ENCODE measurements at regions not wholly inside any gene's neighbourhood (a gene's known extent, or its start where the extent isn't known, plus 50 kb on each side); places are given as distances from the start of the nearest gene placed in this dataset.
A peak's percentile ranks its signal among the peaks of the same experiment; 100 is the strongest.

GRCh38 chr6:168227840-168228239, 91.7 kb downstream of the DACT2 start:
- no peak for DNase-seq

DNA sequence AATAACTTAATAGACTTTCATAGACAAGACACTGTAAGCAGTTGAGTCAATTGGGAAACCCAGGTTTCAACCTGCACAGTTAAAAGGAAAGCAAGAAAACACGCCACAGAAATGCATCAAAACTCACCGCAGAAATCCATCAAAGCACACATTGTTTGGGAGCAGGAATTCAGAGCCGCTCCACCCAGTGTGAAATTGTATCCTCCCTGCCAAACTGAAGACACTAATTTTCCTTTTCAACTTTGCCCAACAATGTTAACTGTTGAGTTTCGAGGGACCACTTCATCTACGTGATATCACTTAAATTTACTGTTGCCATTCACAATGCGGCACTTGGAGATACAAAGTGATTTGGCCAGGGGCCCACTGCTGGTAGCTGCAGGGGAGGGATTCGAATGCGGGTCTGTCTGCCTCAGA, 92.7 kb downstream of the DACT2 start:
- no peak for DNase-seq

GRCh38 chr6:168226061-168226752, 93.4 kb downstream of the DACT2 start:
- DNase-seq, result no peak

DNA sequence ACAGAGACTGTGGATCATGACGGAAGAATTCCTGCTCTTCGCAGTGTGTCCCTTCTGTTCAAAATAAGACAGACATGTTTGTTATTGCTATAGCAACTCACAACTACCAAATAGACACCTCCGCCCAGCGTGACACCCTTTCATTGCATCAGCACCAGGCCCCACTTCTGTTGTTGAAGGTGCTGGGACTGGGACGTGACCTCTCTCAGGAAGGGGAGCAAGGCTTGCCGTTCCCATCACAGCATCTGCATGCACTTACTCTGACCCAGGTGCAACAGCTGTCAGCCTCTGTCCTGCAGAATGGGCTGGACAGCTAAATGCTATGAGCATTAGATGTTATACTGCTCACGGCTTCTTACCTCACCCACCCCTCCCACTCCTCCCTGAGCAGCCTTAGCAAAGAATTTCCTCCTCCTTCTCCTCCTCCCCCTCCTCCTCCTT, 94.1 kb downstream of the DACT2 start:
- DNase-seq, result no peak

- no peak for DNase-seq
Observed at GRCh38 chr6:168223755-168224154, 95.8 kb downstream of the DACT2 start.

GRCh38 chr6:168223150-168223549, 96.4 kb downstream of the DACT2 start:
- no peak for DNase-seq

GRCh38 chr6:168222115-168223043, 97.2 kb downstream of the DACT2 start:
- DNase-seq, result no peak

- no peak for DNase-seq
Observed at GRCh38 chr6:168221497-168222079, 98.0 kb downstream of the DACT2 start.

DNA sequence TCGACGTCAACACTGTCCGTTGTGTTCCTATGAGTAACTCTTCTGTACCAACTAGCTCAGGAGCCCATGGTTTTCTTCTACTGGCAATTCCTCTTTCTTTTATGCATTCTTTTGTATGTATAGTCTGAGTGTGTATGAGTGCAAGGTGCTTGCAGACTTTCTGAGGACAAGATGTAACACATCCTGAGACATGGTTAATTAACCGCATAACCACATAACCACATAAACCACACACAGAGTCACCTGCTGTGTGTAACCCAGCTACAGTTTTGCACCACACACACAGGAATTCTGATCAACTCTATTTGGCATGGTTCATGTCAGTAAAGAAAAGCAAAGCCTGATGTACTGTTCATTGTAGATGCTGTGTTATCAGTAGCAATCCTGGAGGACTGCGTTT, 98.6 kb downstream of the DACT2 start:
- no peak for DNase-seq

DNA sequence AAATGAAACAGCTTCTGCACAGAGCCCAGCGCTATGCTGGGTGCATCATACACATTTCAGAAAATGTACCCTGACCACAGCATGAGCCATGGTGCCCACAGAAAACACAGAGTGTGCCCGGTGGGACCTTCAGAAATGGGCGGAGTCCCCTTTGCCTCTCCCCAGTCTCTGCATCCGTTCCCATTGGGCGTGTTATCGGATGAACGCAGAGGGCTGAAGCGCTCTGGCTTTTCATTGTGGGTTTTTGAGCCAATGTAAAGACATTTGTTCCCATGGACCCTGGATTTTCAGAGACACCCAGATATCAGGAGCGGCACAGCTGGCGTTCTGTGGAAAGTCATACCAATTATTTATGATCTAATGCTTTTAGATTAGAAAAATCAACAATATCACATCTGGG, 99.8 kb downstream of the DACT2 start:
- no peak for DNase-seq

GRCh38 chr6:168218785-168219566, 100.6 kb downstream of the DACT2 start:
- DNase-seq, result no peak

DNA sequence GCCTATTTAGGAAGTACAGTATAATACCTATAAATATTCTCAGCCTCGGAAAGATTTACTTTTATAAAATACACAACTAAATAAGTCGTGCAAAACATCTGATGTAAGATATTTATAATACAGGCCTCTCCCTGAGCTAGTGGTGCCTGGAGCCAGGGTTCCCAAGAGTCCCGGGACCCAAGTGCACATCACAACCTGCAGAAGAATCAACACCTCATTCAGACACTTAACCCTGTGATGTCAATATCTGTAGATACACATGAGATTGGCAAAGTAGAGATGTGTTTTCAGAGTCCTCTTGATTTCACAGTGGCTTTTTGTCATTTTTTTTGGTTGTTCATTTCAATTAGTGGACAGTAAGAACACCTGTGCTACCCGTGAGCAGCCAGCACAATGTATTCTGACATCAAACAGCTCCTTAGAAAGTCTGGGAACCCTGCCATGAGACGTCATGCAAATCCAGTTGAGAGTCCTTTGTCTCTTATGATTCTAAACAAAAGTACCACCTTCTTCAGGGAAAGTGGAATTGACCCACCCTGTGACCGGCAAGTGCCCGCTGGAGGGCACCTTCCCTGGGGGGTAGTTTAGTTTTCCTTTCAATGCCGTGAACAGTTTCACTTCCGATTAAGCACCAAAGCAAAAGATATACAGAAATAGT, 101.6 kb downstream of the DACT2 start:
- DNase-seq, result peak; percentile 76 to 85

DNA sequence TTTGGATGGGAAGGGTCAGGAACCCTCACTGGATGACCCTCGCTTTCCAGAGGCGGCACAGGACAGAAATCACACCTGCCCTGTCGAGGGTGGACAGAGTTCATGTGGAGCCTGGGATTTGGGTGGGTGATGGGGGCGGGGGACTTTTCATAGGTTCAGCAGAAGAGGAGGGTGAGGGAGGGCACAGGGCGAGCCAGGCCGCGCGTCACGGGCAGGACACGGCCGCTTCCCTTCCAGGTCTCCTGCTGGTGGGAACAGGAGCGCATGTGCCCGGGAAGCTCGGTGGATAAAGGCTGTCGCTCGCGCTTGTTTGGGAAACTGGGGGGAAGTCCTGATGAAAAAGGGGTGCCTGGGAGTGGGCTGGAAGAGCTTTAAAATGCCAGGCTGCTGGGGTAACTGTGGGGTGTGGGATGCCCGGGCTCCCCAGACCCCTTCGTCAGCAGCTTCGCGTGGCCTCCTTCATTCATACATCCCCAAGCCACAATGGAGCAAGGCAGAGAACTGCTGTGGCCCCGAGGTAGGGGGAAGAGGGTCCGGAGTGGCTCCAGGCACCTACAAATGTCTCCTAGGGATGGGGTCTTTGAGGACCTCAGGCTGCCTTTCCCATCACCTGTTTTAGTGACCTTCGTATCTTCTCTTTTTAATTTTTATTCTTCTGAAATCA, 102.2 kb downstream of the DACT2 start:
- no peak for DNase-seq

- no peak for DNase-seq
Observed at GRCh38 chr6:168216751-168217191, 102.8 kb downstream of the DACT2 start.

GRCh38 chr6:168216117-168216516, 103.5 kb downstream of the DACT2 start:
- DNase-seq, result no peak

DNA sequence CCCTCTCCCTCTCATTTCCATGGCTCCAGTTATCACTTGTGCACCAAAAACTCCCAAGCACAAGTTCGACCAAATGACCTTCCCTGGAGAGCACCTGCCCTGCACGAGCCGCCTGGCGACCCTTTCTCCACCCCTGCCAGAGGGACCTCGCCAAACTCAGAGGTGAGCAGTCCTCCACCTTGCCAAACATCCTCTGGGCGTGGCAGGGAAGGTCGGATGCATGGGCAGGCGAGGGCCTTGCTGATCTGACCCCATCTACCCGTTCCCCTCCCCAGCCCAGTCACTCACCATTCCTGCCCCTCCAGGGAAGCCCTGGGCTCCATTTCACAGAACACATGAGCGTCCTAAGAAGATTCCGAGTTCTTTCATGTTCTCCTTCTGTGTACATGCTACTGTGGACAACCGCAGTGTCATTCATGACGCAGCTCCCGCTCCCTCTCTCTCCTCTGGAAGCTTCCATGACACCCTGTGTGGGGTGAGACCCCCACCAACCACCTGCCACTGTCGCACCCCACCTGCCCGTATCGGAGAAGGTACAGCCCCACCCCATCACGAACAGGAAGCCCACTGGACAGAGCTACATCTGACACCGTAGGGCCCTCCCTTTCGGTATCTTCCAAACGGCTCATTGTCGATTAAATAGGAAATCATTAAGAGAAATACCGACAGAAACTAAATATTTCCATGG, 104.3 kb downstream of the DACT2 start:
- DNase-seq, result no peak

DNA sequence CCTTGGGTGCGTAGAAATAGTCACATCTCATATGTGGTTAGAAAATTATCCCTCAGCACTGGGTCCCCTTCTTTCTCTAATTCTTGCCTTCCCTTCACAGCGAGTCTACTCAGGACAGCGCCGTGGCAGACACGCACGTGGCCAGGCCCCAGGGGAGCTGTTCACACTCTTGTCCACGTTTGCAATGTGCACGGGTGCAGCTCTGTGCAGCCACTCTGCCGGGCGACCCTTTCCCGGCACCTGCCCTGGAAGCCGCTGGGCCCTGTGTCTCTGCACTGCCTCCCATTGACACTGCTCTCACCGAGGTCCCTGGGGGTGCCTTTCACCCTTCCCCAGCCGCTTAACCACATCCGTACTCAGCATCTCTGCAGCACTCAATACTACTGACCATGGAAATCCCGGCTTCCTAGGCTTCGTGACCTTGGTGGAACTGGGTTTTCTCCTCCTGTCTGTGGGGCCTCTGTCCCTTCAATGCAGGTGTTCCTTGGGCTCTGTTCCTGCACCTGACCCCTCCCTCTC, 104.9 kb downstream of the DACT2 start:
- no peak for DNase-seq

GRCh38 chr6:168213121-168213524, 106.5 kb downstream of the DACT2 start:
- DNase-seq, result no peak

GRCh38 chr6:168212362-168212761, 107.2 kb downstream of the DACT2 start:
- DNase-seq, result no peak

- no peak for DNase-seq
Observed at GRCh38 chr6:168211681-168212080, 107.9 kb downstream of the DACT2 start.

Data from NCI-H187 (cell line).